ENCODE measurements at regions not wholly inside any gene's neighbourhood (a gene's known extent, or its start where the extent isn't known, plus 50 kb on each side); places are given as distances from the start of the nearest gene placed in this dataset.
"Not testable (repeated sequence)": the region's sequence is repeated elsewhere in the genome, so short reads cannot be mapped to it uniquely, and the experiment has no call there.

DNA sequence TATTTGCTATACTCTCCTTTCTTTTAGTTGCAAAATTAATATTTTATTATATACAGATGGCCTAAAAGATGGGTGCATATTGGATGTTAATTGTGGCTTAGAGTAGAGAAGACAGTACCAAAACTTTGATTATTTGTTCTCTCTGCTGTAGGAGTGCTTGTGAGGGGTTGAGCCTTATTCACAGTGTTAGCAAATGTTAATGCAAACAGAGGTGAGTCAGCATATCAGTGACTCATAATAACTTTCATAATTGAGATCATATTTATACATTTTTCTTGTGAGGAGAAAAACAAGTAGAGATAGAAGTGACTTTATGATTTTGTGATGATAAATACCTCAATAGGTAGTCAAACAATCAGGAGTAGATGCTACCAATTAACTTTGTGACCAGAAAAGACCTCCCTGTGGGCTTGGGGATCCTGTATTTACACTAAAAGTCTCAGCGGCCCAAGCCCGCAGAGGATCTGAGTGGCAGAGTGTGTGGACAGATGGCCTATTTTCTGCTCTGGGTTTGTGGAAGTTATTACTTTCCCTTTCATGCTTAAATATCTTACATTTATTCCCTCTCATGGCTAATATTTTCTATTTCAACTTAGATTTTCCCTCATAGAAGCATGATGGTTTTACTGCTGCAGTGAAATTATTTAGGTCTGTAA, 226.5 kb downstream of the TAF11L14 start:
- intact Hi-C loops (cut with DNase I; ENCODE audit: low total_unique reads): no loop called here
- H3K27ac ChIP-seq: no peak overlapping the region
- TF ChIP-seq CTCF (IDR thresholded peaks at IDR 0.05) (no peak), POLR2AphosphoS5 (IDR thresholded peaks at IDR 0.05) (no peak), POLR2A (IDR thresholded peaks at IDR 0.05) (no peak), EP300 (IDR thresholded peaks at IDR 0.05) (no peak)
- no peak overlapping the region for H3K4me3 ChIP-seq
- 39 to 60% (median 56%) methylated on average over 2 of the region's 2 CpGs for WGBS, 5 donors
- H3K4me1 ChIP-seq: no peaks in the 10 kb centered on the region
- peak in 1 of 2 donors; percentile 35 for DNase-seq
- H3K9me3 ChIP-seq: peaks cover 0 to 14% (median 9%) of the 10 kb centered on the region in 4 donors
- no peaks in the 10 kb centered on the region for H3K27me3 ChIP-seq
- no peaks in the 10 kb centered on the region for H3K36me3 ChIP-seq

- intact Hi-C loops (cut with DNase I; ENCODE audit: low total_unique reads); DNase-seq; H3K4me3 ChIP-seq; H3K36me3 ChIP-seq; H3K4me1 ChIP-seq; H3K27me3 ChIP-seq; H3K27ac ChIP-seq: not testable (repeated sequence)
- H3K9me3 ChIP-seq: peaks cover 4 to 19% (median 13%) of the 10 kb centered on the region in 4 donors
- WGBS, 5 donors: 58 to 73% (median 64%) methylated on average over 2 of the region's 2 CpGs
Measured at GRCh38 chr5:17864903-17865302, 230.6 kb downstream of the TAF11L14 start.

- H3K9me3 ChIP-seq: peaks cover 4 to 19% (median 13%) of the 10 kb centered on the region in 4 donors
- H3K4me3 ChIP-seq; H3K27ac ChIP-seq; DNase-seq; H3K27me3 ChIP-seq; H3K4me1 ChIP-seq; H3K36me3 ChIP-seq; intact Hi-C loops (cut with DNase I; ENCODE audit: low total_unique reads): not testable (repeated sequence)
- WGBS, 5 donors: 74 to 90% (median 77%) methylated on average over 1 of the region's 1 CpG
Measured at GRCh38 chr5:17865966-17866365, 231.7 kb downstream of the TAF11L14 start.

DNA sequence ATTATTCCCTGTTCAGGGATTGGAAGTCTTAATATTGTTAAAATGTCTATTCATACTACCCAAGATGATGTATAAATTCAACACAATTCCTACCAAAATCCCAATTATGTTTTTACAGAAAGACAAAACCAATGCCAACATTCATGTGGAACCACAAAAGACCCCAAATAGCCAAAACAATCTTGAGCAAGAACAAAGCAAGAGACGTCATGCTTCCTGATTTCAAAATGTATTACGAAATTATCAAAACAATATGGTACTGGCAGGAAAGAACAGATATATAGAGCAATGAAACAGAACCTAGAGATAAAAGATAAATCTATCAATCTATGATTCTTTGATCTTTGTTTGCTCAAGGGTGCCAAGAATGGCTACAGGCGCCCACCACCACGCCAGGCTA, 237.9 kb downstream of the TAF11L14 start:
- no peak for TF ChIP-seq CTCF (IDR thresholded peaks at IDR 0.05)
- TF ChIP-seq POLR2AphosphoS5 (IDR thresholded peaks at IDR 0.05): no peak
- TF ChIP-seq EP300 (IDR thresholded peaks at IDR 0.05): no peak
- TF ChIP-seq POLR2A (IDR thresholded peaks at IDR 0.05): no peak
- Histone ChIP-seq H3K27ac (no peak overlapping the region), H3K4me3 (no peak overlapping the region), H3K4me1 (no peaks in the 10 kb centered on the region), H3K27me3 (no peaks in the 10 kb centered on the region), H3K36me3 (no peaks in the 10 kb centered on the region), H3K9me3 (peaks cover 0 to 7% (median 5%) of the 10 kb centered on the region in 4 donors)
- intact Hi-C loops (cut with DNase I; ENCODE audit: low total_unique reads): no loop called here
- WGBS, 5 donors: 63 to 82% (median 71%) methylated on average over 4 of the region's 4 CpGs
- DNase-seq: no peak

- Histone ChIP-seq H3K4me1 (no peaks in the 10 kb centered on the region), H3K9me3 (peaks cover 0 to 6% (median 0%) of the 10 kb centered on the region in 4 donors), H3K27me3 (no peaks in the 10 kb centered on the region), H3K27ac (no peak overlapping the region), H3K36me3 (no peaks in the 10 kb centered on the region), H3K4me3 (no peak overlapping the region)
- intact Hi-C loops (cut with DNase I; ENCODE audit: low total_unique reads): no loop called here
- DNase-seq: no peak
- WGBS, 5 donors: 90 to 95% (median 94%) methylated on average over 2 of the region's 2 CpGs
- TF ChIP-seq EP300 (IDR thresholded peaks at IDR 0.05) (no peak), CTCF (IDR thresholded peaks at IDR 0.05) (no peak), POLR2AphosphoS5 (IDR thresholded peaks at IDR 0.05) (no peak), POLR2A (IDR thresholded peaks at IDR 0.05) (no peak)
Measured at GRCh38 chr5:17878541-17878940, 244.3 kb downstream of the TAF11L14 start.
